Dermis blood vessel endothelial cell (primary cell): ENCODE measurements at regions not wholly inside any gene's neighbourhood (a gene's known extent, or its start where the extent isn't known, plus 50 kb on each side); places are given as distances from the start of the nearest gene placed in this dataset.
A peak's percentile ranks its signal among the peaks of the same experiment; 100 is the strongest.
"Not testable (repeated sequence)": the region's sequence is repeated elsewhere in the genome, so short reads cannot be mapped to it uniquely, and the experiment has no call there.

Experiments used
- DNase-seq: peaks from one replicate; pipeline ENCODE4 v3.0.0; 2010

DNA sequence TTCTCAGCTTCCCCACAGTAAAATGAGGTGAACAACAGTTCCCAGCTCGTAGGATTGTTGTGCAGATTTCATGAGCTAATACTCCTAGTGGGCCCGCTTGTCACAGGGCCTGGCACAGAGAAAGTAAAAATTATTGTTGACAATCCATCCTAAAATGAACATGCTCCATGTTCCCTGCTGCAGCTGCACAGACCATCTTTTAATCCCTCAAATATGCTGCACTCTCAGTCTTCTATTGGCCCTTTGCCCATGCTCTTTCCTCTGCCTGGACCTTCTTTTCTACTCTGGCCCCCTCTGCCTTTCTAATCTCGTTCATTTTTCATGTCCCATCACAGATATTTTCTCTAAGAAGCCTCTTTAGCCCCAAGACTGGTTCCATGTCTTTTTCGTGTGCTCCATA is 117.7 kb upstream of the NR3C1 start:
- no peak for DNase-seq

DNA sequence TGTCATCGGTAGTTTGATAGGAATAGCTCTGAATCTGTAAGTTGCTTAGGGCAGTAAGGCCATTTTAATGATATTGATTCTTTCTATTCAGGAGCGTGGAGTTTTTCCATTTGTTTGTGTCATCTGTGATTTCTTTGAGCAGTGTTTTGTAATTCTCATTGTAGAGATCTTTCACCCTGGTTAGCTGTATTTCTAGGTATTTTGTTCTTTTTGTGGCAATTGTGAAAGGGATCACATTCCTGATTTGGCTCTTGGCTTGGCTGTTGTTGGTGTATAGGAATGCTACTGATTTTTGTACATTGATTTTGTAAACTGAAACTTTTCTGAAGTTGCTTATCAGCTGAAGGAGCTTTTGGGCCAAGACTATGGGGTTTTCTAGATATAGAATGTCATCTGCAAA is 115.7 kb upstream of the NR3C1 start:
- DNase-seq, result not testable (repeated sequence)

DNA sequence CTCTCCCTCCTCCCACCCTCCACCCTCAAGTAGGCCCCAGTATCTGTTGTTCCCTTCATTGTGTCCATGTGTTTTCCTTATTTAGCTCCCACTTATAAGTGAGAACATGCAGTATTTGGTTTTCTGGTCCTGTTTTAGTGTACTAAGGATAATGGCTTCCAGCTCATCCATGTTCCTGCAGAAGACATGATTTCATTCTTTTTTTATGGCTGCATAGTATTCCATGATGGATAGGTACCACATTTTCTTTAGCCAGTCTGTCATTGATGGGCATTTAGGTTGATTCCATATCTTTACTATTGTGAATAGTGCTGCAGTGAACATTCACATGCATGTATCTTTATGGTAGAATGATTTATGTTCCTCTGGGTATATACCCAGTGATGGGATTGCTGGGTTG is 114.3 kb upstream of the NR3C1 start:
- not testable (repeated sequence) for DNase-seq

GRCh38 chr5:143516249-143516648 is 112.8 kb upstream of the NR3C1 start:
- no peak for DNase-seq

DNA sequence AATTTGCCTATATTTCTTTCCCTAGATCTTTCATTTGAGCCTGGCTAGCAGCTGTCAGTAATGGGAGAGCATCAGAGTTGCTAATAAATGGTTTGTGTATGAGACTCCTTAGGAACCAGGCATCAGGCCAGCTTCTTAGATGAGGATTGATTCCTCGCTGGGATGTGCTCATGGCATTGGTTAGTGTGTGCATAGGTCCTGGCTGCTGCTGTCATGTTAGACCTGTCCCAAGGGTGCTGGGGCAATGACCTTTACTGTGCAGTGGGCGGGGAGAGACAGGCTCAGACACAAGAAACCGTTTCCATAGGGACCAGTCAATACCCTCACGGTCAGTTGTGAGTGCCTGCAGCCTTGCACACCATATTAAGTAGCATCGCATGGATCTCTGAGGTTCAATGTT is 112.3 kb upstream of the NR3C1 start:
- no peak for DNase-seq

- DNase-seq, result no peak
Observed at GRCh38 chr5:143514616-143515335, 111.3 kb upstream of the NR3C1 start.

DNA sequence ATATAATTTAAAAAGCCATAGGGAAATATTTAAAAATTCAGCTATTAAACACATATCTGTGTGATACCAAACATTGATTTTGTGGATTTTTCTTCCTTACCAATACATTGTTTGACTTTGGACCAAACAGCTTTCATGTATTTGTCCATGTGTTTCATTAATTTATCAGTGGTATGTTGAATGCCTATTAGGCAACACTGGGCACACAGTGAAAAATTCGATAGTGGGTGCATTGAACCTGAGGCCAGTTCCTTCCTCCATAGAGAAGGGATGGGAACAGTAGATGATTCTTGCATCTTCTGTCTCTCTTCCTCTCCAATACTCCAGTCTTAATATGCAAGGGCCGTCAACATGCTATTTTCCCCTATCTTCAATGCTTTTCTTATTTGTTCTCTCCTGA is 110.2 kb upstream of the NR3C1 start:
- no peak for DNase-seq

DNA sequence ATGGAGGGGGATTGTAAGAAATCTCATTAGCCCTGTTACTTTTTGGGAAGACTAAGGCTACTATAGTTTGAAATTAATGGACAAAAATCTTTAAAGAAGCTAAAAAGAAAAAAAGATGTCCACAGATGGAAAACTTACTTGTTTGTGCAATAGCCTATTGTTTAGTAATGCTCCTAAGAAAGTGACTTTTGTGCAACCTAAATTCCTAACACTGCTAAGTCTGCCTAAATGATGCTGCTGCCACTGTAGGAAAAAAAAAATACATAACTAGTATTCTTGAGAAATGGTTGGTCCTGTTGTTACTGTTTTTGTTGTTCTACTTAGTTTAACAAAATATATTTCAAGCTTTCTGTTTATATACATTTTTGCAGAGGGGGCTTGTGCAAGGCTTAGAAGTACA is 108.2 kb upstream of the NR3C1 start:
- DNase-seq, result no peak

- no peak for DNase-seq
Observed at GRCh38 chr5:143509758-143510221, 106.3 kb upstream of the NR3C1 start.

- DNase-seq, result no peak
Observed at GRCh38 chr5:143506836-143507552, 103.5 kb upstream of the NR3C1 start.

DNA sequence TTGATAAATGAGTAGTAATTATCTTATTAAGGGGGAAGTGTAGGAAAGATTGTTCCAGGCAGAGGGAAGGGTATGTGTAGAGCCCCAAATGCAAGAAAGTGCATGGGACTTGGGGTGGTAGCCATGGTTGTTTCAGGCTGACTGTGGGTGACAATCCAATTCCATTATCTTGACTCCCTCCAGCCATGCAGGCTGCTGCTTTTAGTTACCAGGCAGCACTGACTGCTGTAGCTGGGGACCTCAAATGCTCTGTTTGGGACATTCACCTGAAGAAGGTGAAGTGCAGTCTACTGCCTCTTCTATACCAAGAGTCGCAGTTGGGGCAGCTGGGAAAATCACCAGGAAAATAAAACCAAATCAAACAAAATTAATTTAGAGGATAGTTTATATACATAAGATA is 102.4 kb upstream of the NR3C1 start:
- DNase-seq, result no peak

DNA sequence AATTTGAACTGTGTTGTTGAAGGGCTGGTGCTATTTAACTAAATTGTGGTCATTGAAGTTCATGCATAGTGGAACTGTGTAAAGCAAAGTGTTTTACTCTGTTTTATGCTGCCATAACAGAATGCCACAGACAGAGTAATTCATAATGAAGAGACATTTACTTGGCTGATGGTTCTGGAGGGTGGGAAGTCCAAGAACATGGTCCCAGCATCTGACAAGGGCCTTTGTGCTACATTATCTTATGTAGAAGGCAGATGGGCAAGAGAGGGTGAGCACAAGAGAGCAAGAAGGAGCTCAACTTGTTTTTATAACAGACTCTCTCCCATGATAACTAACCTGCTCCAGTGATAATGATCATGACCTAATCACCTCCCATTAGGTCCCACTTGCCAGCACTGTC is 101.9 kb upstream of the NR3C1 start:
- no peak for DNase-seq

GRCh38 chr5:143501310-143502044 is 98.0 kb upstream of the NR3C1 start:
- DNase-seq, result no peak

DNA sequence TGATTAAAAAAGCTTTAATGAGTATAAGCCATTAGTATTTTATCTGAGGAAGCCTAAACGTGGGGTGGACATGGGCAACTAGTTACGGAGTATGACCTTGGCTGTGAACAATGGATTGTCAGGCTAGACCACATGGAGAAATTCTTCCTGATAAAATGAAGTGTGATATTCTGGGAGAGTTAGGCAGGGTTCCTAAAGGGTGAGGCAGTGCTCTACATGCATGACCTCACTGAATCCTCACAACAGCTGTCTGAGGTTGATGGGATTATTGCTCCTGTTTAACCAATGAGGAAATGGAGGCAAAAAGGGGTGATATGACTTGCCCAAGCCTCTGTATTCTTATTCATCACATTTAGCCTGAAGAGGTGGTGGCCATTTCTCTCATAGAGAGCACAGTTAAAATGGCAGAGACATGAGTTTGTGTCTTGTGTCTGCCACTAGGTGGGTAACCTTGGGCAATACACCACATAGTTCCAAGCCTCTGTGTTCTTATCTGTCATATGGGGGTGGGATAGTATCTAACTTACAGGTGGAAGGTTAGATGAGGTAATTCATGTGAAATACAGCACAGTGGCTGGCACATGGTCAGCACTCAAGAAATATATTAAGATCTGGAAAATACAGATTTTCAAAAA is 96.1 kb upstream of the NR3C1 start:
- no peak for DNase-seq

GRCh38 chr5:143498821-143499220 is 95.3 kb upstream of the NR3C1 start:
- no peak for DNase-seq

DNA sequence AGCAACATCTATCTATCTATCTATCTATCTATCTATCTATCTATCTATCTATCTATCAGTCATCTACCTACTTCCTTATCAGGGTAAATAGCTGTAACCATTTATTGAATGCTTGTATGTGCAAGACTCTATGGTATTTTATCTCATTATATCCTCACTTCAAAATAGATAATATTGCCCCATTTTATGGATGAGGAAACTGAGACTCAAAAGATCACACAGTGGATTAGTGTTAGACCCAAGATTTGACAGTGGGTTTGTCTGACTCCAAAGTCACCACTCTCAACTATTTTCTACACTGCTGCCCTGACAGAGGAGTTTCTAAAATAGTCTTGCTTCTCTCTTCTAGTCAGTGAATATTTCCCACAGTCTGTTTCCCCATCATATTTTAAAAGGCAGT is 94.3 kb upstream of the NR3C1 start:
- no peak for DNase-seq

DNA sequence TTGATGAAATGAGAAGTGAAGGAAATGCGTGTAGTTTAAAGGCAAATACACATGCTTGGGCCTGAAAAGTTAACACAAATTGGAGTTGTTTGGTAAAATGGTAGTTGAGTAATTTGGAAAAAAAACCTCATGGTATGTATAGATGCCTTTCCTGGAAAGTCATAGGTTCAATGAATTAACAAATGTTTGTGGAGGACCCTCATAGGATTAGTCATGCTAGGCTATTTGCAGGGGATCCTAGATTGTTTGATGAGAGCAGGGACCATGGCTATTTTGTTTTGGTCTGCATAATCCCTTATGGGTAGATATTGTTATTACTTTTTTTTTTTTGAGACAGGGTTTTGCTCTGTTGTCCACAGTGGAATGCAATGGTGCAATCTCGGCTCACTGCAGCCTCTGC is 93.5 kb upstream of the NR3C1 start:
- DNase-seq, result no peak

GRCh38 chr5:143495821-143496275 is 92.4 kb upstream of the NR3C1 start:
- DNase-seq, result peak; percentile 49

DNA sequence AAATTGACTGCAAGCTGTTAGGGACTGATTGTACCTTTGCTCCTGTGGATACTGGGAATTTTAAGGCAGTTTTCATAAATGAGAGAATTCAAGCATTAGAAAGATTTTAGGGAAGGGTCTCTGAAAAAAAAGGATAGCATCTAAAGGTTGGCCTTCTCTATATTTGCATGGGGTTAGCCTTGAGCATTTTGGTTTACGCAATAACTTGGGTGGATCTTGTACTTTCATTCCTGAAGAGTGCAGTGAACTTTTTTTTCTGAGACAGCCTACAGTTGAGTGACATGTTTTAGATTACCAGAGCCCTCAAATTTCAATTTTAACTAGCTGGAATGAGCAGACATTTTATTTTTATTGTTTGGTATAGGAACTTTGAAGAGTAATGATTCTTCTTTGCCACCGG is 91.6 kb upstream of the NR3C1 start:
- DNase-seq, result no peak

- DNase-seq, result no peak
Observed at GRCh38 chr5:143494595-143494994, 91.1 kb upstream of the NR3C1 start.

- peak; percentile 10 for DNase-seq
Observed at GRCh38 chr5:143494162-143494561, 90.7 kb upstream of the NR3C1 start.

- no peak for DNase-seq
Observed at GRCh38 chr5:143492783-143493182, 89.3 kb upstream of the NR3C1 start.

DNA sequence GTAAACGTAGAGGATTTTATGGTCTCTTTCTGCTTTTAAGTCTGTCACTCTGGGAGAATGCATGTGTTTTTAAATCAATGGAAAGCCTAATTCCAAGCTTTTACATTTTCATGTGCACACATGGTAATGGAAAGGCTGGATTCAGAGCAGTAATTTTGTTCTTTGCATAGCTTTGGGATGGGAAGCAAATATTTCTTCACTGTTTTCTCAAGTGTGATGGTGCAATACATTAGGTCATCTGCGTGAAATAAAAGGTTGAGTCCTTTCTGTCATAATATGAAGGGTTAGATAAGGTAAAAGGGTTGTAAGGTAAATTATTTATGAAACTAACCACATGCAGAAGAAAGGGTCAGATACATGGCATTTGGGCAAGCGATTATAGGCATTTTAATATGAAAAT is 88.2 kb upstream of the NR3C1 start:
- DNase-seq, result no peak
